Thymus (tissue), 11 donors: ENCODE measurements at regions not wholly inside any gene's neighbourhood (a gene's known extent, or its start where the extent isn't known, plus 50 kb on each side); places are given as distances from the start of the nearest gene placed in this dataset.
"Not testable (repeated sequence)": the region's sequence is repeated elsewhere in the genome, so short reads cannot be mapped to it uniquely, and the experiment has no call there.

Experiments
- DNase-seq, 9 donors: peaks; one replicate each; pipeline ENCODE4 v3.0.0-alpha.2; 2013; ENCODE audit warnings: low spot score in 9 of 9, low read depth in 6 of 9, missing footprints in 1 of 9
- H3K27ac ChIP-seq, 2 donors: one replicate each; pipeline ENCODE4 v1.5.1; 2013; ENCODE audit warnings: control low read depth in 1 of 2, low read depth in 1 of 2, low read length in 1 of 2, mild to moderate bottlenecking in 1 of 2, moderate library complexity in 1 of 2
- H3K27me3 ChIP-seq, 2 donors: one replicate each; pipeline ENCODE4 v1.5.1; 2013; ENCODE audit warnings: low read length in 1 of 2; ENCODE audit not compliant: control insufficient read depth in 2 of 2, insufficient read depth in 1 of 2
- H3K36me3 ChIP-seq, 2 donors: one replicate each; pipeline ENCODE4 v1.5.1; 2013; ENCODE audit warnings: low read length in 1 of 2, mild to moderate bottlenecking in 1 of 2, moderate library complexity in 1 of 2; ENCODE audit not compliant: control insufficient read depth in 2 of 2, insufficient read depth in 2 of 2
- H3K4me1 ChIP-seq, 2 donors: one replicate each; pipeline ENCODE4 v1.5.1; 2013; ENCODE audit warnings: low read length in 2 of 2; ENCODE audit not compliant: control insufficient read depth in 2 of 2, insufficient read depth in 2 of 2
- H3K4me3 ChIP-seq, 2 donors: one replicate each; pipeline ENCODE4 v1.5.1; 2013; ENCODE audit warnings: low read length in 2 of 2, control low read depth in 1 of 2, mild to moderate bottlenecking in 1 of 2
- H3K9me3 ChIP-seq, 2 donors: one replicate each; pipeline ENCODE4 v1.5.1; 2013; ENCODE audit warnings: low read length in 1 of 2, mild to moderate bottlenecking in 1 of 2; ENCODE audit not compliant: control insufficient read depth in 2 of 2, insufficient read depth in 1 of 2
- WGBS: extraction: QIAGEN DNeasy Blood & Tissue Kit; methylation state at CpG from one replicate; pipeline ENCODE4 v1.1.7; 2013; 5-methylcytosine and 5-hydroxymethylcytosine counted together
- donor health status: healthy.

DNA sequence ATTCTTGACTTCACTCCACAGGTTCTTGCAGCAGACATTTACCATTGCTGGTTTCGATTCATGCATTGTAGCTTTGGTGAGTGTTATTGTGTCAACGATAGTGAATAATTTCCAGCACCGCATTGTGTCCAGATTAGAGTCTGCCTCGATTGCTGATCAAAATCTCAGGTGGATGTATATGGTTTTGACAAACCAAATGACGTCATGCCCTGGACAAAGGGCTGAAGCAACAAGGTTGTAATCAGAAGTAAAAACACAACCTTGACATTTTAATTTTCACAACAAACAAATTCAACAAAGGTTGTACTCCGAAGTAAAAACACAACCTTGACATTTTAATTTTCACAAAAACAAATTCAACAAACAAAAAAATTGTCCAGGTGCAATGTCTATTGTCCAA, 81.1 kb upstream of the WWC2 start:
- Histone ChIP-seq H3K27me3 (no peaks in the 10 kb centered on the region), H3K36me3 (no peaks in the 10 kb centered on the region), H3K27ac (no peak overlapping the region), H3K4me3 (no peak overlapping the region), H3K9me3 (no peaks in the 10 kb centered on the region), H3K4me1 (no peaks in the 10 kb centered on the region)
- no peak for DNase-seq
- WGBS = 94% methylated on average over 6 of the region's 6 CpGs

DNA sequence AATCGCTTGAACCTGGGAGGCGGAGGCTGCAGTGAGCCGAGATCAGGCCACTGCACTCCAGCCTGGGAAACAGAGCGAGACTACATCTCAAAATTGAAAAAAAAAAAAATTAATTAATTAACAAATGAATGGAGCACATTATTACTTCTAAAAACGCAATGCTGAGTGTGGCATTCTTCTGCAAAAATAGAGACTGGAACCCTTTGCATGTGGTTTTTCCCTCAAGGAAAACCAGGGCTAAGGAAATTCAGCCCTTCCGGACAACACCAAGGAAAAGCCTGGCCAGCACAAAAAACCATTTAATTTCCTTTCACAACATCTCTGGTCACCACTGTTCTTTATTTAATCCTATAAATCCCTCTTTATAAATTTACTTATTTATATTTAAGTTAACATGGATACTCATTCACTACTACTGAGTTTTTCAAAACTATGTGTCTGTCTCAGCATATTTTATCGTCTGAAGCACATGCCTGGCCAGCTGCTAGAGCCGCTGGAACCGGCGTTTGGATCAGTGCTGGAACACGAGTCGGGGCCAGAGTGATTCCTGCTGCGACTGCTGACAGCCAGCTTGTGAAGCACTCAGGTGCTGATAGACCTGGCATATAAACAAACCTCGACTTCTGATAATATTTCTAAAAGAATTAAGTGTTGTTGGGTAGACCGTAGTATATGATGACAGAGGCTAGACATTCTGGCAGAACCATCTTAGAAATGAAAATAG, 84.5 kb upstream of the WWC2 start:
- no peaks in the 10 kb centered on the region for H3K9me3 ChIP-seq
- no peaks in the 10 kb centered on the region for H3K4me1 ChIP-seq
- no peak for DNase-seq
- no peak overlapping the region for H3K4me3 ChIP-seq
- 92% methylated on average over 15 of the region's 15 CpGs for WGBS
- no peaks in the 10 kb centered on the region for H3K27me3 ChIP-seq
- H3K27ac ChIP-seq = no peak overlapping the region
- no peaks in the 10 kb centered on the region for H3K36me3 ChIP-seq

DNA sequence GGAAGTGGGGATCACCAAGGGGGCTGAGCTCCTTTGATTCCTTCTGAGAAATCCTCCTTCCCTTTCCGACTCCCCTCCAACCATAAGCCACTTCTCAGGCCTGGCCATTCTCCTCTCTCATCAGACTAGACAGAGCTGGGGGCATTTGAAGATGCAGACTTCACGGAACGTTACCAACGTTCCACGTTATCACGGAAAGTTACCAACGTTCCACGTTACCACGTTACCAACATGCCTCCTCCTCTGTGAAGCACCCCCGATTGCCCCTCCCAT, 85.4 kb upstream of the WWC2 start:
- no peaks in the 10 kb centered on the region for H3K27me3 ChIP-seq
- no peaks in the 10 kb centered on the region for H3K4me1 ChIP-seq
- no peaks in the 10 kb centered on the region for H3K9me3 ChIP-seq
- no peak for DNase-seq
- H3K4me3 ChIP-seq = no peak overlapping the region
- H3K36me3 ChIP-seq = no peaks in the 10 kb centered on the region
- 94% methylated on average over 10 of the region's 10 CpGs for WGBS
- H3K27ac ChIP-seq = no peak overlapping the region

DNA sequence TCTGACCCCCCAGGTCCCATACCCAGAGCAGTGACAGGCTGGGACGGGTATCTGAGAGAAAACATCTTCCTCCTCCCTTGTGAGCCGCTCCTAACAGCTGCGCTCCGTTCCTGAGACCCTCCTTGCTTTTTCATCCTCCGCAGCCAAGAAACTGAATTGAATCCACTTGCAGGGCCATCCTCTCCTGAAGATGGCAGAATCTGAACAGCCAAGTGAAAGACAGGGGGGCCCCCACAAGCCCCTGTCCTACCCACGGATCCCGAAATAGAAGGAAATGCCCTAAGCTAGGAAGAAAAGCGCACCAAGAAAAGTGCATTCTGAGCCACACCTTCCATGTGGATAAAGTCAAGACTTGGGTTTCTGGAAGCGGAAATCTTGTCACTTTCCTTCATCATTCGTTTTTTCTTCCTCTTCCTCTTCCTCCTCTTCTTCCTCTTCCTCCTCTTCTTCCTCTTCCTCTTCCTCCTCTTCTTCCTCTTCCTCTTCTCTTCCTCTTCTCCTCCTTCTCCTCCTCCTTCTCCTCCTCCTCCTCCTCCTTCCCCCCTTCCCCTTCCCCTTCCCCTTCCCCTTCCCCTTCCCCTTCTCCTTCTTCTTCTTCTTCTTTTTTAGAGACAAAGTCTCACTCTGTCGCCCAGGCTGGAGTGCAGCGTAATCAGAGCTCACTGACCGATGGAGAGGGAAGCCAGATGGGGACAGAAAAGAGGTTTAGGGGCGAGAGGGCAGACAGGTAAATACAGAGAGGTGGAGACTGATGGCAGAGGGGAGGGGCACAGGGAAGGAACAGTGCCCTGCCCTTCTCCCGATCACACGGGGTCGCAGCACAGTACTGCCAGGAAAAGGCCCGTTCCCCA, 86.0 kb upstream of the WWC2 start:
- Histone ChIP-seq H3K27ac (no peak overlapping the region), H3K36me3 (no peaks in the 10 kb centered on the region), H3K27me3 (no peaks in the 10 kb centered on the region), H3K4me3 (no peak overlapping the region), H3K9me3 (no peaks in the 10 kb centered on the region), H3K4me1 (no peaks in the 10 kb centered on the region)
- no peak for DNase-seq
- WGBS = 81% methylated on average over 18 of the region's 18 CpGs

DNA sequence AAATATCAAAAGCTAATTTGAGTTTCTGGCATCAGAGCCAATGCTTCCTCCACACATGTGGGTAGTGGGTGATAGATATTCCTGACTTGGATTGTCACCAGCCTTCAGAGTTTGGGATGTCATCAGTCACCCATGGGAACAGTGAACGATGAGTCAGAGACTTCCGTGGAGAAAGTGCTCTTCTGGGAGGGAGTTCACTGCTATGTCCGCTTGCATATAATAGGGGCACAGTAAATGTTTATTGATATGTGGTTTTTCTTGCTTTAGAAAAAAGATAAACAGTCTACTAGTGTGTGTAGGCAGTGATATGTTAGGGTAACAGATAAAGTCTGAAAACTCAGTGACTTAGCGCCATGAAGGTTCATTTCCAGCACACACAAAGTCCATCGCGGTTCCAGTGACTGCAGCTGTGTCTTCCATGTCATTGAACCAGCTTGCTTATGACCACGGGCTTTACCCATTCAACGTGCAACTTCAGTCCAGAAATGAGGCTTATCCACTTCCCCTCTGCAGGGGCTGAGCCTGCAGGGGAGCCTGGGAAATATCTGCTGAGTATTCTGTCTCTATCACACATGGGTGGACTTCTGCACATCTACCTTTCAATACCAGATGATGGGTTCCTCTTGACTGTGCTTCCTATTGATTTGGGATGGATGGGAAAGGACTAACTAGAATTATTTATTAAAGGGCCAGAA, 87.7 kb upstream of the WWC2 start:
- 84% methylated on average over 8 of the region's 8 CpGs for WGBS
- no peaks in the 10 kb centered on the region for H3K4me1 ChIP-seq
- H3K27ac ChIP-seq = no peak overlapping the region
- H3K9me3 ChIP-seq = no peaks in the 10 kb centered on the region
- no peaks in the 10 kb centered on the region for H3K27me3 ChIP-seq
- DNase-seq = no peak
- no peaks in the 10 kb centered on the region for H3K36me3 ChIP-seq
- no peak overlapping the region for H3K4me3 ChIP-seq

DNA sequence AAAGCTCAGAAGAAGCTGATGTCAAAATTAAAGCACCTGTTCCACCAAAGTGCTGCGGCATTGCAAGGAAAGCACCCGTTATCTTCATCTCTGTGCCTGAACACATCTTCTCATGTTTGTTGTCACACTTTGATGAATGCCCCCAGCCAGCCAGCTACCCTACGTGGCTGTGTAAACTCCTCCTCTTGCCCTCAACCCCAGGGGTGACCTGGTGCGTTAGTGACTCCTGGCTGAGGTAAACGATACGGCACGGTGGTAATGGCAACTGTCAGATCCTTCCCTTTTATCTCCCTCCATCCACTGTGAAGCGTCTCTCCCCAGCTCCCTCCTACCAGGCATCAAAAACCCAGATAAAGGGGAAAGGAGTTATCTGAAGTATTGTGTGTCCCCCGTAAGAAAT, 90.6 kb upstream of the WWC2 start:
- WGBS = 45% methylated on average over 9 of the region's 9 CpGs
- no peaks in the 10 kb centered on the region for H3K9me3 ChIP-seq

DNA sequence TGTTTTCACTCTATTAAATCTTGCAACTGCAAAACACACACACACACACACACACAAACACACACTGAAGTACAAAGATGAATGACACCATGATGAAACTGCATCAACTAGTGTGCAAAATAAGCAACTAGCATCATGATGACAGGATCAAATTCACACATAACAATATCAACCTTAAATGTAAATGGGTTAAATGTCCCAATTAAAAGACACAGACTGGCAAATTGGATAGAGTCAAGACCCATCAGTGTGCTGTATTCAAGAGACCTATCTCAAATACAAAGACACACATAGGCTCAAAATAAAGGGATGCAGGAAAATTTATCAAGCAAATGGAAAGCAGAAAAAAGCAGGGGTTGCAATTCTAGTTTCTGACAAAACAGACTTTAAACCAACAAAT, 87.2 kb upstream of the DCTD start:
- H3K9me3 ChIP-seq, H3K4me3 ChIP-seq, H3K27ac ChIP-seq, DNase-seq, H3K4me1 ChIP-seq, H3K36me3 ChIP-seq, H3K27me3 ChIP-seq: not testable (repeated sequence)

More for the DNA sequence above, 90.6 kb upstream of the WWC2 start:
- no peak for DNase-seq
- Histone ChIP-seq H3K36me3 (no peaks in the 10 kb centered on the region), H3K27ac (no peak overlapping the region), H3K4me3 (no peak overlapping the region), H3K4me1 (no peaks in the 10 kb centered on the region), H3K27me3 (no peaks in the 10 kb centered on the region)

DNA sequence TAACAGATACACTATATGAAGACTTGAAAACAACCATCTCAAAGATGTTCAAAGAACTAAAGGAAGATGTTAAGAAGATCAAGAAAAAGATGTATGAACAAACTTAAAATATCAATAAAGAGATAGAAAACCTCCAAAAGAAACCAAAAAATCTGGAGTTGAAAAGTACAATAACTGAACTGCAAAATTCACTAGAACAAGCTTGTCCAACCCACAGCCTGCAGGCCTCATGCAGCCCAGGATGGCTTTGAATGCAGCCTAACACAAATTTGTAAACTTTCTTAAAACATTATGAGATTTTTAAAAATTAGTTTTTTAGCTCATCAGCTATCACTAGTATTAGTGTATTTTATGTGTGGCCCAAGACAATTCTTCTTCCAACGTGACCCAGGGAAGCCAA, 77.0 kb upstream of the DCTD start:
- Histone ChIP-seq H3K36me3 (no peaks in the 10 kb centered on the region), H3K4me1 (no peaks in the 10 kb centered on the region), H3K27me3 (no peaks in the 10 kb centered on the region), H3K9me3 (no peaks in the 10 kb centered on the region), H3K27ac (no peak overlapping the region), H3K4me3 (no peak overlapping the region)
- DNase-seq = no peak
- WGBS = 91% methylated on average over 1 of the region's 1 CpG

DNA sequence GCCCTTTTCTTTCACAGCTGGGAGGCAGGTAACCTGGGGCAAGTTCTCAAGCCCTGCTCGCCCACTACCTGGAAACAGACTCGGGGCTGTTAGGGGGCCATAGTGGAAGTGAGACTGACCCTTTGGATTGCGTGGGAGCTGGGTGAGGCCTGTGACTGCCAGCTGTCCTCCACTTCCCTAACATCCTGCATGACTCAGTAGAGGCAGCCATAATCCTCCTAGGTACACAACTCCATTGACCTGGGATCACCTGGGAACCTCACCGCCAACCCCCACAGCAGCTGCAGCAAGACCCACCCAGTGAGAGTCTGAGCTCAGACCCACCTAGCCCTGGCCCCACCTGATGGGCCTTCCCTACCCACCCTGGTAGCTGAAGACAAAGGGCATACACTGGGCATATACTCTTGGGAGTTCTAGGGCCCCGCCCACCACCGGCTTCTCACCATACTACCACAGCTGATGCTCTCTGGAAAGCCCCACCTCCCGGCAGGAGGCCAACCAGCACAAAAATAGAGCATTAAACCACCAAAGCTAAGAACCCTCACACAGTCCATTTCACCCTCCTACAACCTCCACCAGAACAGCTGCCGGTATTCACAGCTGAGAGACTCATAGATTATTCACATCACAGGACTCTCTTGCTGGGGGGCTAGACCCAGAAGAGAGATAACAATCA, 61.1 kb upstream of the DCTD start:
- WGBS = 96% methylated on average over 8 of the region's 8 CpGs
- Histone ChIP-seq H3K9me3 (no peaks in the 10 kb centered on the region), H3K27me3 (no peaks in the 10 kb centered on the region), H3K36me3 (no peaks in the 10 kb centered on the region), H3K4me3 (no peak overlapping the region), H3K27ac (no peak overlapping the region), H3K4me1 (no peaks in the 10 kb centered on the region)
- DNase-seq = no peak
